DMS114 treated with DMSO at 0.1 percent for 48 hours (cell line): ENCODE measurements at regions not wholly inside any gene's neighbourhood (a gene's known extent, or its start where the extent isn't known, plus 50 kb on each side); places are given as distances from the start of the nearest gene placed in this dataset.
A peak's percentile ranks its signal among the peaks of the same experiment; 100 is the strongest.

Experiments used
- DNase-seq: peaks from one replicate; lab custom pipeline; 2025; ENCODE audit not compliant: unreplicated experiment; lab: John Stamatoyannopoulos, UW

- DNase-seq: no peak
Measured at GRCh38 chr10:29141761-29142160, 147.1 kb upstream of the LYZL1 start.

GRCh38 chr10:29142516-29143314, 146.2 kb upstream of the LYZL1 start:
- peak; percentile 81 for DNase-seq

GRCh38 chr10:29144126-29144525, 144.7 kb upstream of the LYZL1 start:
- no peak for DNase-seq

- DNase-seq: no peak
Measured at GRCh38 chr10:29146311-29147100, 142.4 kb upstream of the LYZL1 start.

GRCh38 chr10:29150010-29150409, 138.9 kb upstream of the LYZL1 start:
- no peak for DNase-seq

- DNase-seq: no peak
Measured at GRCh38 chr10:29151005-29151404, 137.9 kb upstream of the LYZL1 start.

- no peak for DNase-seq
Measured at GRCh38 chr10:29157321-29157720, 131.5 kb upstream of the LYZL1 start.

GRCh38 chr10:29158066-29158465, 130.8 kb upstream of the LYZL1 start:
- no peak for DNase-seq

- DNase-seq: no peak
Measured at GRCh38 chr10:29160150-29160617, 128.7 kb upstream of the LYZL1 start.

- no peak for DNase-seq
Measured at GRCh38 chr10:29163746-29164145, 125.1 kb upstream of the LYZL1 start.

- DNase-seq: no peak
Measured at GRCh38 chr10:29166713-29167112, 122.2 kb upstream of the LYZL1 start.

- DNase-seq: no peak
Measured at GRCh38 chr10:29169021-29169420, 119.8 kb upstream of the LYZL1 start.

- DNase-seq: no peak
Measured at GRCh38 chr10:29171717-29172116, 117.2 kb upstream of the LYZL1 start.

- no peak for DNase-seq
Measured at GRCh38 chr10:29174389-29174788, 114.5 kb upstream of the LYZL1 start.

- no peak for DNase-seq
Measured at GRCh38 chr10:29176845-29177832, 111.7 kb upstream of the LYZL1 start.

- DNase-seq: no peak
Measured at GRCh38 chr10:29181936-29182335, 106.9 kb upstream of the LYZL1 start.

GRCh38 chr10:29183301-29183945, 105.4 kb upstream of the LYZL1 start:
- DNase-seq: no peak

GRCh38 chr10:29184205-29185000, 104.5 kb upstream of the LYZL1 start:
- no peak for DNase-seq

GRCh38 chr10:29185050-29185449, 103.8 kb upstream of the LYZL1 start:
- DNase-seq: no peak

GRCh38 chr10:29186221-29186620, 102.6 kb upstream of the LYZL1 start:
- DNase-seq: no peak
